ENCODE measurements at regions not wholly inside any gene's neighbourhood (a gene's known extent, or its start where the extent isn't known, plus 50 kb on each side); places are given as distances from the start of the nearest gene placed in this dataset.
"Not testable (repeated sequence)": the region's sequence is repeated elsewhere in the genome, so short reads cannot be mapped to it uniquely, and the experiment has no call there.

GRCh38 chr7:153698046-153698445, 354.2 kb upstream of the DPP6 start (continued):
- TF ChIP-seq MYPOP (CRISPR knock-in tag; IDR thresholded peaks at IDR 0.05): no peak

GRCh38 chr7:153701678-153702077, 350.5 kb upstream of the DPP6 start:
- no peaks in the 10 kb centered on the region for H3K79me2 ChIP-seq (ENCODE audit: insufficient read depth, low read length)
- no peak overlapping the region for H3K4me2 ChIP-seq (ENCODE audit: low read depth, low read length)
- FAIRE-seq (no peak), ATAC-seq (no peak), DNase-seq (ENCODE audit: low spot score) (no peak)
- no peak overlapping the region for H3K9ac ChIP-seq (ENCODE audit: insufficient read depth, low read depth, low read length)
- in situ Hi-C loops (cut with HindIII; ENCODE audit: extremely low pct_ligation_motif_present, low pct_unique_long_range_greater_than_20kb) (no loop called here), intact Hi-C loops (cut with micrococcal nuclease; ENCODE audit: unreplicated experiment) (no loop called here)
- no peak overlapping the region for H2AFZ ChIP-seq (ENCODE audit: low read length)
- CTCF ChIA-PET (ENCODE audit: low intra/inter-chr PET ratio, low total read pairs): no interaction called here
- no peaks in the 10 kb centered on the region for H3K36me3 ChIP-seq (replicated peaks in 1 of 2; ENCODE audit: control insufficient read depth in 1 of 2, insufficient read depth in 2 of 2, low read length in 2 of 2)
- H3K4me3 ChIP-seq (replicated peaks in 1 of 3; ENCODE audit: insufficient read depth in 1 of 3, low read depth in 2 of 3, low read length in 3 of 3): no peak overlapping the region
- no peak for TF ChIP-seq MTERF4 (CRISPR knock-in tag; IDR thresholded peaks at IDR 0.05)
- TF ChIP-seq ZFP91 (CRISPR knock-in tag; IDR thresholded peaks at IDR 0.05; ENCODE audit: borderline replicate concordance): no peak
- H3K27me3 ChIP-seq (ENCODE audit: control insufficient read depth in 1 of 2, insufficient read depth in 2 of 2, low read length in 2 of 2): no peaks in the 10 kb centered on the region
- BruUV-seq (replicated peaks): no TSS peak
- no peak overlapping the region for H3K27ac ChIP-seq (ENCODE audit: extremely low read length, insufficient read depth, low read length)
- no peaks in the 10 kb centered on the region for H4K20me1 ChIP-seq (ENCODE audit: insufficient read depth, low read length)
- no peaks in the 10 kb centered on the region for H3K4me1 ChIP-seq (ENCODE audit: insufficient read depth, low read length)
- POLR2A ChIA-PET: no interaction called here
- H3K9me3 ChIP-seq (ENCODE audit: low read length): peaks cover 52% of the 10 kb centered on the region

- CTCF ChIA-PET (ENCODE audit: low intra/inter-chr PET ratio, low total read pairs): not testable (repeated sequence)
Measured at GRCh38 chr7:153723892-153724291, 328.3 kb upstream of the DPP6 start.

GRCh38 chr7:153731504-153731903, 320.7 kb upstream of the DPP6 start:
- POLR2A ChIA-PET; H3K4me2 ChIP-seq (ENCODE audit: low read depth, low read length); H3K27me3 ChIP-seq (ENCODE audit: control insufficient read depth in 1 of 2, insufficient read depth in 2 of 2, low read length in 2 of 2); ATAC-seq; H3K27ac ChIP-seq (ENCODE audit: extremely low read length, insufficient read depth, low read length); H3K79me2 ChIP-seq (ENCODE audit: insufficient read depth, low read length); H4K20me1 ChIP-seq (ENCODE audit: insufficient read depth, low read length); H3K4me1 ChIP-seq (ENCODE audit: insufficient read depth, low read length); in situ Hi-C loops (cut with HindIII; ENCODE audit: extremely low pct_ligation_motif_present, low pct_unique_long_range_greater_than_20kb); BruUV-seq (replicated peaks); FAIRE-seq; intact Hi-C loops (cut with micrococcal nuclease; ENCODE audit: unreplicated experiment); DNase-seq (ENCODE audit: low spot score); H3K36me3 ChIP-seq (replicated peaks in 1 of 2; ENCODE audit: control insufficient read depth in 1 of 2, insufficient read depth in 2 of 2, low read length in 2 of 2); CTCF ChIA-PET (ENCODE audit: low intra/inter-chr PET ratio, low total read pairs); H2AFZ ChIP-seq (ENCODE audit: low read length); H3K4me3 ChIP-seq (replicated peaks in 1 of 3; ENCODE audit: insufficient read depth in 1 of 3, low read depth in 2 of 3, low read length in 3 of 3); H3K9ac ChIP-seq (ENCODE audit: insufficient read depth, low read depth, low read length): not testable (repeated sequence)
- H3K9me3 ChIP-seq (ENCODE audit: low read length): peaks cover 17% of the 10 kb centered on the region; the same call in 1 of the 2 replicates
- 0% methylated on average over 2 of the region's 7 CpGs for WGBS (ENCODE audit: low lambda C conversion rate)

More at GRCh38 chr7:153723892-153724291, 328.3 kb upstream of the DPP6 start:
- POLR2A ChIA-PET; H3K4me1 ChIP-seq (ENCODE audit: insufficient read depth, low read length); H3K4me3 ChIP-seq (replicated peaks in 1 of 3; ENCODE audit: insufficient read depth in 1 of 3, low read depth in 2 of 3, low read length in 3 of 3); H3K9ac ChIP-seq (ENCODE audit: insufficient read depth, low read depth, low read length); H3K27me3 ChIP-seq (ENCODE audit: control insufficient read depth in 1 of 2, insufficient read depth in 2 of 2, low read length in 2 of 2); H3K27ac ChIP-seq (ENCODE audit: extremely low read length, insufficient read depth, low read length); in situ Hi-C loops (cut with HindIII; ENCODE audit: extremely low pct_ligation_motif_present, low pct_unique_long_range_greater_than_20kb); H3K4me2 ChIP-seq (ENCODE audit: low read depth, low read length); BruUV-seq (replicated peaks); H3K79me2 ChIP-seq (ENCODE audit: insufficient read depth, low read length); H2AFZ ChIP-seq (ENCODE audit: low read length); H3K36me3 ChIP-seq (replicated peaks in 1 of 2; ENCODE audit: control insufficient read depth in 1 of 2, insufficient read depth in 2 of 2, low read length in 2 of 2); ATAC-seq; H4K20me1 ChIP-seq (ENCODE audit: insufficient read depth, low read length); intact Hi-C loops (cut with micrococcal nuclease; ENCODE audit: unreplicated experiment); FAIRE-seq; DNase-seq (ENCODE audit: low spot score); H3K9me3 ChIP-seq (ENCODE audit: low read length): not testable (repeated sequence)
- WGBS (ENCODE audit: low lambda C conversion rate): 9% methylated on average over 2 of the region's 2 CpGs
